ENCODE measurements at regions not wholly inside any gene's neighbourhood (a gene's known extent, or its start where the extent isn't known, plus 50 kb on each side); places are given as distances from the start of the nearest gene placed in this dataset.

DNA sequence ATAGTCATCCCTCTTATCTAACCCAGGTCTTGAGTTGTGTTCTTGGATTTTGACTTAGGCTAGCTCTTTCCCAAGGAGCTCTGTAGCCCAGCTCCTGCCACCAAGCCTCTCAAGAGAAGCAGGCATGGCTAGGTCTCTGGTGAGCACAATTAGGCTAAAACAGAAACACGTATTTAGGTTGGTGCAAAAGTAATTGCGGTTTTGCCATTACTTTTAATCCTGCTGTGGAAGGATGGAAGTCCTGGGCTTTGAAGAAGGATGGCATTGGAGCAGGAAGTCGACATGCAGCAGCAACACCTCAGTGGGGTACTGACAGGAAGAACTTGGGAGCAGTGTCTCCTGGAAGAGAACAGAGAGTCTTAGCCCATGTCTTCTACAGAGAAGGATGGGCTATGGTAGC is 80.0 kb upstream of the CCDC190 start:
- DNase-seq (ENCODE audit: low read depth) = no peak
- TF ChIP-seq, protein P1, sequence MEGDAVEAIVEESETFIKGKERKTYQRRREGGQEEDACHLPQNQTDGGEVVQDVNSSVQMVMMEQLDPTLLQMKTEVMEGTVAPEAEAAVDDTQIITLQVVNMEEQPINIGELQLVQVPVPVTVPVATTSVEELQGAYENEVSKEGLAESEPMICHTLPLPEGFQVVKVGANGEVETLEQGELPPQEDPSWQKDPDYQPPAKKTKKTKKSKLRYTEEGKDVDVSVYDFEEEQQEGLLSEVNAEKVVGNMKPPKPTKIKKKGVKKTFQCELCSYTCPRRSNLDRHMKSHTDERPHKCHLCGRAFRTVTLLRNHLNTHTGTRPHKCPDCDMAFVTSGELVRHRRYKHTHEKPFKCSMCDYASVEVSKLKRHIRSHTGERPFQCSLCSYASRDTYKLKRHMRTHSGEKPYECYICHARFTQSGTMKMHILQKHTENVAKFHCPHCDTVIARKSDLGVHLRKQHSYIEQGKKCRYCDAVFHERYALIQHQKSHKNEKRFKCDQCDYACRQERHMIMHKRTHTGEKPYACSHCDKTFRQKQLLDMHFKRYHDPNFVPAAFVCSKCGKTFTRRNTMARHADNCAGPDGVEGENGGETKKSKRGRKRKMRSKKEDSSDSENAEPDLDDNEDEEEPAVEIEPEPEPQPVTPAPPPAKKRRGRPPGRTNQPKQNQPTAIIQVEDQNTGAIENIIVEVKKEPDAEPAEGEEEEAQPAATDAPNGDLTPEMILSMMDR (IDR thresholded peaks at IDR 0.05; ENCODE audit: insufficient read depth, low read depth, low read length, missing control alignments) = no peak
- no peak overlapping the region for H3K4me3 ChIP-seq (ENCODE audit: low read depth, low read length)

DNA sequence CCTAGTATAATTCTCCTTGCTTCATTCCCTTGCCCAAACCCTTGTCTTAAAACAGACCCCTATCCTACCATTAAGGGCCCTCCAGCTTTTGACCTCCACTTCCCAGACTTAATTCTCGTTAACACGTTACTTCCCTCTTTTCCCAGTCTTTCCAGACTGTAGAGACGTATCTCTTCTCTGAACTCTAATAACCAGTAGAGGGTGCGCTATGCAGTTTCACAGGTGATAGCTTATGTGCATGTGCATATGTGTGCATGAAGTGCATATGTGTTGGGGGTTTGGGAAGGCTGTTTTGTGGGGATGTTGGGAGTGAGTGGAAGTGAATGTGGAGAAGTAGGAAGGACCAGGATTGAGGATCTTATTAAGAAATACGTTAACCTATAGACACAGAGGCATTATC is 78.1 kb upstream of the CCDC190 start:
- no peak overlapping the region for H3K4me3 ChIP-seq (ENCODE audit: low read depth, low read length)
- no peak for DNase-seq (ENCODE audit: low read depth)
- TF ChIP-seq, protein P1 (IDR thresholded peaks at IDR 0.05; ENCODE audit: insufficient read depth, low read depth, low read length, missing control alignments) = no peak

DNA sequence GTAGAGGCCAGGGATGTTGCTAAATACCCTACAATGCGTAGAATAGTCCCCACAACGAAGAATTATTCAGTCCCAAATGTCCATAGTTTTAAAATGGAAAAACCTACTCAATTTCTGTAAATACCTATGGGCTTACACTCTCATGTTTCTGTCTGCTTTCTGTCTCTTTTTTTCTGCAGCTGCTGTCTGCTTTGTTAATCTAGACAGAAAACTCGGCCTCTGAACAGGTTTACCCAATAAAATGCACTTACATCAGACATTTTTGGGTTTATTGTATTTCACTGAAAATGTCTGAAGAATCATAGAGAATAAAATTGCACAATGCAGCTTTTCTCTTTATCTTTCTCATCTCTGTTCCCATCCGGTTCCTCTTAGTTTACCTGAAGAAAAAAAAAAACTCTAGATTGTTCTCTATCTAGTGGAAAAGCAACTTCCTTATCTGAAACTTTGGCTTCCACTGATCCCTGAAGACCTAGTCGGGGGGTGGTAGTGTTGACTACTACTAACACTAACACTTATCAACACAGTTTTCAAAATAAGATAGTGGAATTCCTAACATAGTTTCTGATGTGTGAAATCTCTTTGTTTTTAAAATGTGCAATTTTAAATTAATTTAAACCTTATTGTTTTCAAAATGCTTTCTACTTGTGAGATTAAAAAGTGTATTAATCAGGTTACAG is 76.9 kb upstream of the CCDC190 start:
- TF ChIP-seq, protein P1 (IDR thresholded peaks at IDR 0.05; ENCODE audit: insufficient read depth, low read depth, low read length, missing control alignments) = no peak
- H3K4me3 ChIP-seq (ENCODE audit: low read depth, low read length) = no peak overlapping the region
- DNase-seq (ENCODE audit: low read depth) = no peak

DNA sequence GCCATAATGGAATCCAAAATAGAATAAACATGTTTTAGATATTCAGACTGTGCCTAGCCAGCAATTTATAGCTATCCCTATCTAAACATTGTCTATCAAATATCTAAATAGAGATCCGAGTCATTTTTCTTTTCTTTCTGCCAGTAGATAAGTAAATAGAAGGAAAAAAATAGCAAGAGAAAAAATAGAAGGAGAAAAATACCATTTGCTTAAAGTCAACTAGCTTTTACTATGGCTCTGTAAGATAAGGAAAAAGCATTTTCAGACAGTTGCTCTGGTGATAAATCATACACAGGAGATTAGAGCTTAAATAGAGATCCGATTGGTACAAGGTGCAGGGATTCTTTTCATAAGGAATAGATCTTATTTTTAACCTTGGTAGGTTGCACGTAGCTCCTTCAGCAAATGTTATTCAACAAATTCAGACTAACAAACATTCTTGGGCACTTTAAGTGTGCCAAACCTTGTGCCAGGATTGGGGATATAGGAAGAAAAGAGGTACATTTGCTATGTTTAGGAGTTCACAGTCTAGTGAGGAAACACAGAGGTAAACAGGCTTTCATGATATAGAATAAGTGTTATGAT is 70.1 kb upstream of the CCDC190 start:
- no peak for DNase-seq (ENCODE audit: low read depth)
- no peak overlapping the region for H3K4me3 ChIP-seq (ENCODE audit: low read depth, low read length)
- TF ChIP-seq, protein P1 (IDR thresholded peaks at IDR 0.05; ENCODE audit: insufficient read depth, low read depth, low read length, missing control alignments) = no peak

DNA sequence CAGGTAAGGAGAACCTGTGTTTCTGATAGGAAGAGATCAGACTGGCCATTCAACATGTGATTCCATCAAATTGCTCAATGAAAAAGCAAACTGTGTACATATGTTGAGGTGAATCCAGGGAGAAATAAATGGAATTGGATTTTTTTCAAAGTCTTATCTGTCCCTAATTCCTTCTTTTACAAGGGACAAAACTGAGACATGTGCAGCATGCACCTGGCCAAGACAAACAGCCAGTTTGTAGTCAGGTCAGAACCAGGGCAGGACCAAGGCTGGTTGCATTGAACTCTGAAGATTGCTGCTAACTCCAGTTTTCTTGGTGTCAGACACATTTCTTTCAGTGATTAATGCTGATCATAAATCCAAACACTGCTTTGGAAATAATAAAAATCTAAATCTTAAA is 69.6 kb upstream of the CCDC190 start:
- TF ChIP-seq, protein P1 (IDR thresholded peaks at IDR 0.05; ENCODE audit: insufficient read depth, low read depth, low read length, missing control alignments) = no peak
- no peak overlapping the region for H3K4me3 ChIP-seq (ENCODE audit: low read depth, low read length)
- no peak for DNase-seq (ENCODE audit: low read depth)

DNA sequence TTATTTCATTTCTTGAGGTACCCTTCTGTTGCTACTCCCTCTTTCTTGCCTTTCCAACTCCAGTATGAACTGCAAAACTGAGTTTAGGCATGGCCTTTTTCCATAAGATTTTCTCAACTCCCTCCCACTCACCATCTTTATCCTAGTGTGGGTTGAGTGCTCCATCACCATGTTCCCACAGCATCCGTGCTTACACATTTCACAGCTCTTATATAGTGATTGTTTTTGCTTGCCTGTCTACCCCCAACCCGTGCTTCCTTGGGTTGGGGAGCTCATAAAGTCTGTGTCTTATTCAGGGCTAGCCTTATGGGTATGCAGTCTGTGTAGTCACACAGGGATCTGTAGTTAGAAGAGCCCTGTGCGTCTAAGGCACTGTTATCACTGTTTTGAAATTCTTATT is 68.2 kb upstream of the CCDC190 start:
- H3K4me3 ChIP-seq (ENCODE audit: low read depth, low read length) = no peak overlapping the region
- no peak for DNase-seq (ENCODE audit: low read depth)
- TF ChIP-seq, protein P1 (IDR thresholded peaks at IDR 0.05; ENCODE audit: insufficient read depth, low read depth, low read length, missing control alignments) = no peak

DNA sequence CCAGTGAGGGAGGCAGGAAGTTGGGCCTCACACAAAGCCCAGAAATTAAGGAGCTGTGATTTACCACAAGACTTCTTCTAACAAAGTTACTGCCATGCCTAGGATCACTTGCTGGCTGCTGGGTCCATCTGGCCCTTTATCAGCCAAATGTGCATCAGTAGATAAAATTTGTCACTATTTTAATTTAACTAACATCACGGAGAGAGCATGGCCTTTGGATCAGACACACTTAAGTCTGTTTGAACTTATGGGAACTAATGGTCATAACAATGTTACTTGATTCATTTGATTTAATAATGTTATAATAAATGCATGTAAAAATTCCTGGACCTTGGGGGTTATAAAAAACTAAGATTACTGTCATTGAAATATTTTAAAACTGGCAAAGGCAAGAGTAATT is 67.2 kb upstream of the CCDC190 start:
- TF ChIP-seq, protein P1 (IDR thresholded peaks at IDR 0.05; ENCODE audit: insufficient read depth, low read depth, low read length, missing control alignments) = no peak
- no peak overlapping the region for H3K4me3 ChIP-seq (ENCODE audit: low read depth, low read length)

More for the DNA sequence above, 67.2 kb upstream of the CCDC190 start:
- DNase-seq (ENCODE audit: low read depth) = no peak
